GM23248 (cell line): ENCODE measurements at regions not wholly inside any gene's neighbourhood (a gene's known extent, or its start where the extent isn't known, plus 50 kb on each side); places are given as distances from the start of the nearest gene placed in this dataset.

ENCODE experiments used
- DNase-seq: peaks from one replicate; pipeline ENCODE4 v3.0.0-alpha.2; 2015
- H2AFZ ChIP-seq: fragments of 200-600 bp; sonication (generic); 2 replicates; pipeline ENCODE4 v1.6.1; 2016; ENCODE audit warnings: antibody characterized with exemption
- H3F3A ChIP-seq: fragments of 200-600 bp; sonication (generic); 2 replicates; pipeline ENCODE4 v1.6.1; 2016; ENCODE audit warnings: mild to moderate bottlenecking, antibody characterized with exemption, mixed run types; ENCODE audit not compliant: insufficient read depth
- H3K27ac ChIP-seq: fragments of 200-600 bp; sonication (generic); 2 replicates; pipeline ENCODE4 v1.5.1; 2016; ENCODE audit warnings: mild to moderate bottlenecking
- H3K27me3 ChIP-seq: fragments of 200-600 bp; sonication (generic); replicated peaks from 2 replicates; pipeline ENCODE4 v1.6.1; 2016; ENCODE audit warnings: mild to moderate bottlenecking; ENCODE audit not compliant: insufficient read depth
- H3K36me3 ChIP-seq: fragments of 200-600 bp; sonication (generic); 2 replicates; pipeline ENCODE4 v1.6.1; 2016; ENCODE audit warnings: low read depth, mild to moderate bottlenecking
- H3K4me1 ChIP-seq: fragments of 200-600 bp; sonication (generic); 2 replicates; pipeline ENCODE4 v1.6.1; 2016; ENCODE audit warnings: mild to moderate bottlenecking; ENCODE audit not compliant: insufficient read depth
- H3K4me2 ChIP-seq: fragments of 200-600 bp; sonication (generic); one replicate; pipeline ENCODE4 v1.6.1; 2016; ENCODE audit warnings: mild to moderate bottlenecking; ENCODE audit not compliant: unreplicated experiment
- H3K4me3 ChIP-seq: fragments of 200-600 bp; sonication (generic); 2 replicates; pipeline ENCODE4 v1.5.1; 2016; ENCODE audit warnings: mild to moderate bottlenecking
- H3K79me2 ChIP-seq: fragments of 200-600 bp; sonication (generic); 2 replicates; pipeline ENCODE4 v1.6.1; 2016; ENCODE audit warnings: mild to moderate bottlenecking; ENCODE audit not compliant: insufficient read depth
- H3K9ac ChIP-seq: fragments of 200-600 bp; sonication (generic); 2 replicates; pipeline ENCODE4 v1.6.1; 2016; ENCODE audit warnings: mild to moderate bottlenecking
- H3K9me2 ChIP-seq: fragments of 200-600 bp; sonication (generic); 2 replicates; pipeline ENCODE4 v1.6.1; 2016; ENCODE audit warnings: mixed run types, mild to moderate bottlenecking, moderate library complexity; ENCODE audit not compliant: insufficient read depth
- H3K9me3 ChIP-seq: fragments of 200-600 bp; sonication (generic); one replicate; pipeline ENCODE4 v1.6.1; 2017; ENCODE audit warnings: low read depth
- H4K20me1 ChIP-seq: fragments of 200-600 bp; sonication (generic); 2 replicates; pipeline ENCODE4 v1.6.0; 2016; ENCODE audit not compliant: insufficient read depth
- EZH2 ChIP-seq: fragments of 200-600 bp; sonication (generic); IDR thresholded peaks from 2 replicates; pipeline ENCODE4 v1.6.1; 2018; ENCODE audit warnings: antibody characterized with exemption, mild to moderate bottlenecking; ENCODE audit not compliant: insufficient read depth, poor library complexity, severe bottlenecking
- EZH2phosphoT487 ChIP-seq: fragments of 200-600 bp; sonication (generic); IDR thresholded peaks from 2 replicates; pipeline ENCODE4 v1.6.1; 2018; ENCODE audit warnings: antibody characterized with exemption, moderate library complexity, mild to moderate bottlenecking, low read depth; ENCODE audit not compliant: insufficient read depth
- WGBS, 2 experiments: methylation state at CpG; one replicate each; pipeline ENCODE4 v1.1.6; 2015 to 2017; ENCODE audit warnings: low lambda C conversion rate in 2 of 2, low coverage in 1 of 2; ENCODE audit errors: missing lambda C conversion rate in 2 of 2; 5-methylcytosine and 5-hydroxymethylcytosine counted together
- in situ Hi-C: fragments of 300-500 bp; cut with MboI; formaldehyde crosslinking; loops from 2 replicates; pipeline ENCODE4 v1.15.0; 2020

DNA sequence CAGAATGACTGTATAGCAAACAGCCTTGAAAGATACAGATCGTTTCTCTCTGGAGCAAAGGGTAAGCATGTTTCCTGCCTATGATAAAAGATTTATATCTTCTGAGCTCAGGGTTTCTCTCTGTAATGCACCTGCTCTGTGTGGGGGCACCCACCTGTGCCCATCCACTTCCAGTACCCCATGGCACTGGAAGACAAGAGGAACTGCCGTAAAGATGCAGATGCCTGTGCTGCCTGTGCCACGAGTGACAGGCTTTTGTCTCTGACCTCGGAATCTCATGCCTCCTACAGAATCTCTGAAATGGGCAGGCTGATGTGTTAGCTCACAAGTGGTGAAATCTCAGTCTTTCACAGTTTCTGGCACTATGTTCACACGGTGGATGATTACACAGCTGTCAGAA, 50.3 kb upstream of the ATP11A start:
- Histone ChIP-seq H3K4me1 (no peaks in the 10 kb centered on the region), H3K4me3 (no peak overlapping the region), H3K79me2 (no peaks in the 10 kb centered on the region), H4K20me1 (no peaks in the 10 kb centered on the region), H2AFZ (no peak overlapping the region), H3K36me3 (no peaks in the 10 kb centered on the region), H3K9me3 (no peaks in the 10 kb centered on the region), H3K9ac (no peak overlapping the region), H3K27me3 (peaks cover 43% of the 10 kb centered on the region), H3K9me2 (no peaks in the 10 kb centered on the region), H3K4me2 (no peak overlapping the region), H3F3A (no peaks in the 10 kb centered on the region), H3K27ac (no peak overlapping the region)
- in situ Hi-C loops: loop anchor here (25.0 kb wide), 1 partner anchor 223 kb away; no protein-coding TSS in a partner anchor
- TF ChIP-seq EZH2 (no peak), EZH2phosphoT487 (no peak)
- no peak for DNase-seq
- 35 to 48% methylated on average over 5 of the region's 5 CpGs for WGBS, 2 experiments

DNA sequence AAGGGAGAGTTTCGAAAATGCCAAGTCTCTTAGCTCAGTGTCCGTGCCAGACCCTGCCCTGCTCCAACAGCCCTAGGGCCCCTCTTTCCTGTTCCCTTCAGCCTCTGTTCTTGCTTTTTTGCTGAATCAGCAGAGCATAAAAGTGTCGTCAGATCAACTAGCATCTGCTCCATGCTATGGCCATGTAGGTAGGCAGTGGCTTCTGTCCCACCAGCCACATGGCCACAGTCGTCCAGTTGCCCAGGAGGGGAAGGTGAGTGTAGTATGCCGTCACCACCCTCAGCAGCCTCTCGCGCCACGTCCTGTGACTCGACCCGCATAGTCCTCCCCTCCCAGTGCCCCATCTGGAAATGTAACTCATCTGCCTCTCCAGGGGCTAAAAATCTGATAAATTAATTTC, 50.9 kb upstream of the ATP11A start:
- no peaks in the 10 kb centered on the region for H3K36me3 ChIP-seq
- no peaks in the 10 kb centered on the region for H3K9me3 ChIP-seq
- no peaks in the 10 kb centered on the region for H3K79me2 ChIP-seq
- no peaks in the 10 kb centered on the region for H3K4me1 ChIP-seq
- TF ChIP-seq EZH2: no peak
- TF ChIP-seq EZH2phosphoT487: no peak
- 33 to 34% methylated on average over 10 of the region's 10 CpGs for WGBS, 2 experiments
- H3K4me3 ChIP-seq: no peak overlapping the region
- DNase-seq: no peak
- H3K27ac ChIP-seq: no peak overlapping the region
- H3K4me2 ChIP-seq: no peak overlapping the region
- in situ Hi-C loops: loop anchor here (25.0 kb wide), 1 partner anchor 223 kb away; no protein-coding TSS in a partner anchor
- no peaks in the 10 kb centered on the region for H3K9me2 ChIP-seq
- H2AFZ ChIP-seq: no peak overlapping the region
- no peak overlapping the region for H3K9ac ChIP-seq
- H3F3A ChIP-seq: no peaks in the 10 kb centered on the region
- H4K20me1 ChIP-seq: no peaks in the 10 kb centered on the region
- peaks cover 44% of the 10 kb centered on the region for H3K27me3 ChIP-seq

DNA sequence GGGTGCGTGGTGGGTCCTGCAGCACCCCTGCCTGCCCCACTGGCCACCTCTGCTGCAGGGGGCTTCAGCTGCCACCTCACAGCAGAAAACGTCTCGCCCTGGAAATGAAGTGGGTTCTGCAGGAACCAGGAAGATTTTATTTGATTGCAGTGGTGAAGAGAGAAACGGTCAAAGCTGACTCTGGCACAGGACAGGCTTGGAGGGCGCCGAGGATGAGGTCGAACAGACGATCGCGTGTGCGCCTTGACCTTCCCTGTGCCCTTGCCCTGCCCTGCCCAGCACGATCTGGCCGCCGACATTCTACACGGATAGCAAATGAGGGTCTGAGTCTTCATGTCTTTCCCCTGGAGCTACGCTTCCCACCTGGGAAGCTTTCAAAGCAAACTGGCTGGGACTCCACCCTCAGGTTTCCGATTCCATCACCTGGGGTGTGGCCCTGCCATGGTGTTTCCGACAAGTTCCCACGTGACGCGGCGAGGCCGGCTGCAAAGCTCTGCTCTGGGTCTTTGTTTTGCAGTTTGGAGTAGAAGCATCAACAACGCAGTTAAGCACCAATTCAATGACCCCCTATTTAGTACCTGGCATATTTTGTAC, 50.3 kb upstream of the TUBGCP3 start:
- H3F3A ChIP-seq: no peaks in the 10 kb centered on the region
- no peaks in the 10 kb centered on the region for H3K9me2 ChIP-seq
- H3K79me2 ChIP-seq: no peaks in the 10 kb centered on the region
- H3K27ac ChIP-seq: no peak overlapping the region
- H3K4me3 ChIP-seq: no peak overlapping the region
- H3K9ac ChIP-seq: no peak overlapping the region
- no peaks in the 10 kb centered on the region for H3K4me1 ChIP-seq
- WGBS, 2 experiments: 53 to 54% methylated on average over 24 of the region's 24 CpGs
- no peak overlapping the region for H2AFZ ChIP-seq
- peaks cover 48% of the 10 kb centered on the region for H3K27me3 ChIP-seq
- no peak overlapping the region for H3K4me2 ChIP-seq
- in situ Hi-C loops: loop anchor here (25.0 kb wide), 1 partner anchor 224 kb away; no protein-coding TSS in a partner anchor
- no peaks in the 10 kb centered on the region for H4K20me1 ChIP-seq
- no peaks in the 10 kb centered on the region for H3K9me3 ChIP-seq
- TF ChIP-seq EZH2 (no peak), EZH2phosphoT487 (no peak)
- no peak for DNase-seq
- no peaks in the 10 kb centered on the region for H3K36me3 ChIP-seq
